GM23338 (cell line): ENCODE measurements at regions not wholly inside any gene's neighbourhood (a gene's known extent, or its start where the extent isn't known, plus 50 kb on each side); places are given as distances from the start of the nearest gene placed in this dataset.

Experiments
- ATAC-seq: fragments of 200-7000 bp; cut with Tn5 transposase; 3 replicates; pipeline ENCODE4 v1.9.1; 2020
- DNase-seq: peaks from one replicate; pipeline ENCODE4 v3.0.0-alpha.2; 2015; ENCODE audit warnings: low spot score
- H2AFZ ChIP-seq: fragments of 200-600 bp; sonication (generic); 2 replicates; pipeline ENCODE4 v1.8.0; 2016; ENCODE audit warnings: antibody characterized with exemption, mild to moderate bottlenecking, moderate library complexity
- H3F3A ChIP-seq: fragments of 200-600 bp; sonication (generic); replicated peaks from 2 replicates; pipeline ENCODE4 v1.8.0; 2017; ENCODE audit warnings: antibody characterized with exemption, mixed run types, low read depth
- H3K27ac ChIP-seq: fragments of 200-600 bp; sonication (generic); 2 replicates; pipeline ENCODE4 v1.6.1; 2016; ENCODE audit warnings: low read depth
- H3K27me3 ChIP-seq: fragments of 200-600 bp; sonication (generic); 2 replicates; pipeline ENCODE4 v1.8.0; 2016; ENCODE audit warnings: mild to moderate bottlenecking, mixed run types, moderate library complexity; ENCODE audit not compliant: insufficient read depth
- H3K36me3 ChIP-seq: fragments of 200-600 bp; sonication (generic); 2 replicates; pipeline ENCODE4 v1.8.0; 2016; ENCODE audit warnings: mild to moderate bottlenecking; ENCODE audit not compliant: insufficient read depth
- H3K4me1 ChIP-seq: fragments of 200-600 bp; sonication (generic); 2 replicates; pipeline ENCODE4 v1.8.0; 2016; ENCODE audit warnings: mild to moderate bottlenecking, moderate library complexity; ENCODE audit not compliant: insufficient read depth
- H3K4me2 ChIP-seq: fragments of 200-600 bp; sonication (generic); 2 replicates; pipeline ENCODE4 v1.7.1; 2017; ENCODE audit warnings: mixed run types
- H3K4me3 ChIP-seq: fragments of 200-600 bp; sonication (generic); 2 replicates; pipeline ENCODE4 v1.6.1; 2016; ENCODE audit warnings: mixed run types
- H3K79me2 ChIP-seq: fragments of 200-600 bp; sonication (generic); replicated peaks from 2 replicates; pipeline ENCODE4 v1.8.0; 2017; ENCODE audit warnings: mild to moderate bottlenecking; ENCODE audit not compliant: insufficient read depth
- H3K9me2 ChIP-seq: fragments of 200-600 bp; sonication (generic); 2 replicates; pipeline ENCODE4 v1.8.0; 2017; ENCODE audit not compliant: insufficient read depth
- H4K20me1 ChIP-seq: fragments of 200-600 bp; sonication (generic); replicated peaks from 2 replicates; pipeline ENCODE4 v1.8.0; 2017; ENCODE audit warnings: mild to moderate bottlenecking; ENCODE audit not compliant: insufficient read depth
- H3K27ac Mint-ChIP-seq: 2 replicates; pipeline ENCODE4 v1.8.0; 2020; ENCODE audit warnings: inconsistent platforms, mild to moderate bottlenecking, moderate library complexity, mixed read lengths
- H3K27me3 Mint-ChIP-seq: 3 replicates; pipeline ENCODE4 v1.8.0; 2022; ENCODE audit warnings: low read depth, mild to moderate bottlenecking, moderate library complexity, mixed read lengths, inconsistent platforms; ENCODE audit not compliant: insufficient read depth, poor library complexity
- H3K36me3 Mint-ChIP-seq: 3 replicates; pipeline ENCODE4 v1.8.0; 2021; ENCODE audit warnings: low read depth, mild to moderate bottlenecking, inconsistent platforms, moderate library complexity, mixed read lengths
- H3K4me1 Mint-ChIP-seq: 3 replicates; pipeline ENCODE4 v1.8.0; 2020; ENCODE audit warnings: mild to moderate bottlenecking, inconsistent platforms, mixed read lengths
- H3K4me3 Mint-ChIP-seq: 3 replicates; pipeline ENCODE4 v1.8.0; 2021; ENCODE audit warnings: moderate library complexity, mild to moderate bottlenecking, inconsistent platforms, mixed read lengths
- H3K9me3 Mint-ChIP-seq: 3 replicates; pipeline ENCODE4 v1.8.0; 2020; ENCODE audit warnings: moderate library complexity, mild to moderate bottlenecking, inconsistent platforms, mixed read lengths
- CREB1 ChIP-seq: fragments of 250-450 bp; sonication (Bioruptor Pico); IDR thresholded peaks from 2 replicates; pipeline ENCODE4 v1.5.0; 2020; ENCODE audit warnings: low read depth, mild to moderate bottlenecking, moderate library complexity
- CTCF ChIP-seq, 2 experiments: fragments of 200-600 bp in 1 of 2; sonication (generic) in 1 of 2; conservative IDR thresholded peaks; 2 replicates each; pipeline versions ENCODE4 v1.5.1 to v1.6.1; 2016 to 2017; ENCODE audit warnings: antibody characterized with exemption in 2 of 2, low read depth in 2 of 2, mild to moderate bottlenecking in 2 of 2, moderate library complexity in 1 of 2
- ETS1 ChIP-seq: IDR thresholded peaks from 2 replicates; pipeline ENCODE4 v1.6.1; 2016; ENCODE audit warnings: antibody characterized with exemption
- EZH2 ChIP-seq: fragments of 200-600 bp; sonication (generic); IDR thresholded peaks from one replicate; pipeline ENCODE4 v1.8.0; 2017; ENCODE audit warnings: antibody characterized with exemption, mild to moderate bottlenecking, low read depth; ENCODE audit not compliant: unreplicated experiment
- EZH2phosphoT487 ChIP-seq: fragments of 200-600 bp; sonication (generic); IDR thresholded peaks from one replicate; pipeline ENCODE4 v1.8.1; 2018; ENCODE audit warnings: antibody characterized with exemption; ENCODE audit not compliant: unreplicated experiment
- JUNB ChIP-seq: IDR thresholded peaks from one replicate; pipeline ENCODE4 v1.6.1; 2016; ENCODE audit warnings: antibody characterized with exemption; ENCODE audit not compliant: unreplicated experiment
- NANOG ChIP-seq: IDR thresholded peaks from 2 replicates; pipeline ENCODE4 v1.6.1; 2016; ENCODE audit warnings: antibody characterized with exemption, borderline replicate concordance
- POLR2AphosphoS5 ChIP-seq: IDR thresholded peaks from 2 replicates; pipeline ENCODE4 v1.6.1; 2016; ENCODE audit warnings: antibody characterized with exemption, low read depth
- REST ChIP-seq: IDR thresholded peaks from one replicate; pipeline ENCODE4 v1.6.1; 2018; ENCODE audit warnings: antibody characterized with exemption; ENCODE audit not compliant: unreplicated experiment
- STAT1 ChIP-seq: IDR thresholded peaks from one replicate; pipeline ENCODE4 v1.6.1; 2016; ENCODE audit warnings: antibody characterized with exemption; ENCODE audit not compliant: unreplicated experiment
- ZNF114 ChIP-seq: fragments of 250-450 bp; sonication (Bioruptor Pico); IDR thresholded peaks from 2 replicates; pipeline ENCODE4 v1.5.0; 2020; ENCODE audit warnings: mild to moderate bottlenecking, moderate library complexity
- ZNF331 ChIP-seq: fragments of 250-450 bp; sonication (Bioruptor Pico); IDR thresholded peaks from 2 replicates; pipeline ENCODE4 v1.5.0; 2020; ENCODE audit warnings: low read depth, mild to moderate bottlenecking, moderate library complexity
- ZNF462 ChIP-seq: fragments of 250-450 bp; sonication (Bioruptor Pico); IDR thresholded peaks from 2 replicates; pipeline ENCODE4 v1.5.0; 2020; ENCODE audit warnings: mild to moderate bottlenecking, moderate library complexity

- H3K27me3 ChIP-seq: no peaks in the 10 kb centered on the region
- H4K20me1 ChIP-seq: no peaks in the 10 kb centered on the region
- no peak for ATAC-seq
- peaks cover 8% of the 10 kb centered on the region; the same call in 1 of the 2 replicates for H3K9me2 ChIP-seq
- no peak overlapping the region for H3K4me3 ChIP-seq
- TF ChIP-seq CTCF (conservative IDR thresholded peaks at IDR 0.05; ENCODE audit: low read depth in 2 of 2) (no peak), ZNF114 (CRISPR knock-in tag) (no peak), EZH2 (no peak), ETS1 (no peak), ZNF331 (no peak), CREB1 (CRISPR knock-in tag) (no peak), STAT1 (no peak), ZNF462 (CRISPR knock-in tag) (no peak), REST (no peak), POLR2AphosphoS5 (no peak), EZH2phosphoT487 (no peak), JUNB (no peak), NANOG (no peak)
- H2AFZ ChIP-seq: no peak overlapping the region
- no peak overlapping the region for H3K4me2 ChIP-seq
- no peaks in the 10 kb centered on the region; the same call in 1 of the 2 replicates for H3K36me3 ChIP-seq
- Mint-ChIP-seq H3K9me3 (peaks cover 5% of the 10 kb centered on the region; the same call in 2 of the 3 replicates), H3K27ac (no peak overlapping the region), H3K4me1 (peaks cover 8% of the 10 kb centered on the region; the same call in 2 of the 3 replicates), H3K36me3 (no peaks in the 10 kb centered on the region; the same call in 2 of the 3 replicates), H3K27me3 (peaks cover 2% of the 10 kb centered on the region), H3K4me3 (no peak overlapping the region)
- no peak for DNase-seq
- no peak overlapping the region for H3K27ac ChIP-seq
- H3K4me1 ChIP-seq: peaks cover 10% of the 10 kb centered on the region; the same call in 1 of the 2 replicates
- no peaks in the 10 kb centered on the region for H3F3A ChIP-seq
- H3K79me2 ChIP-seq: no peaks in the 10 kb centered on the region
These were observed 294.3 kb downstream of the SRBD1 start for GRCh38 chr2:45316576-45317338.
